C4-2B (cell line): ENCODE measurements at regions not wholly inside any gene's neighbourhood (a gene's known extent, or its start where the extent isn't known, plus 50 kb on each side); places are given as distances from the start of the nearest gene placed in this dataset.

Experiments used
- CTCF ChIP-seq: fragments of 450-650 bp; conservative IDR thresholded peaks from 2 replicates; pipeline ENCODE4 v1.5.1; 2017; ENCODE audit warnings: mild to moderate bottlenecking
- ZFX ChIP-seq: fragments of 450-650 bp; IDR thresholded peaks from 2 replicates; pipeline ENCODE4 v1.6.1; 2017

GRCh38 chr4:187479511-187479910, 516.1 kb upstream of the ZFP42 start:
- TF ChIP-seq CTCF, result no peak
- no peak for TF ChIP-seq ZFX
